HG02798 (cell line): ENCODE measurements at regions not wholly inside any gene's neighbourhood (a gene's known extent, or its start where the extent isn't known, plus 50 kb on each side); places are given as distances from the start of the nearest gene placed in this dataset.
"Not testable (repeated sequence)": the region's sequence is repeated elsewhere in the genome, so short reads cannot be mapped to it uniquely, and the experiment has no call there.

Experiments
- ATAC-seq: cut with Tn5 transposase; IDR thresholded peaks from one replicate; pipeline ENCODE4 v1.9.1; 2021; ENCODE audit warnings: mild to moderate bottlenecking; ENCODE audit not compliant: unreplicated experiment, poor library complexity

- ATAC-seq, result not testable (repeated sequence)
These were observed 60.8 kb upstream of the GTF3A start for GRCh38 chr13:27363637-27364036.

GRCh38 chr13:27367570-27367969 is 56.8 kb upstream of the GTF3A start:
- ATAC-seq, result no peak

GRCh38 chr13:27370305-27370872 is 54.0 kb upstream of the GTF3A start:
- ATAC-seq, result no peak

GRCh38 chr13:27371932-27372331 is 52.5 kb upstream of the GTF3A start:
- ATAC-seq, result no peak

GRCh38 chr13:27372896-27373295 is 51.5 kb upstream of the GTF3A start:
- no peak for ATAC-seq

GRCh38 chr13:27374126-27374613 is 50.2 kb upstream of the GTF3A start:
- ATAC-seq, result no peak
